Stimulated activated CD4-positive, alpha-beta T cell treated with anti-CD3 and anti-CD28 coated beads, Interleukin-15, amount 100 ng/mL, for 48 hours (primary cell): ENCODE measurements at regions not wholly inside any gene's neighbourhood (a gene's known extent, or its start where the extent isn't known, plus 50 kb on each side); places are given as distances from the start of the nearest gene placed in this dataset.
"Not testable (repeated sequence)": the region's sequence is repeated elsewhere in the genome, so short reads cannot be mapped to it uniquely, and the experiment has no call there.

Source experiments
- DNase-seq, 2 donors: peaks; one replicate each; pipeline ENCODE4 v3.0.0-alpha.2; 2020; ENCODE audit warnings: low read depth in 2 of 2

GRCh38 chr12:67837876-67838275 lies 151.4 kb upstream of the IFNG-AS1 start:
- no peak for DNase-seq

- DNase-seq = no peak
Measured at GRCh38 chr12:67842124-67842523, 147.1 kb upstream of the IFNG-AS1 start.

- no peak for DNase-seq
Measured at GRCh38 chr12:67843257-67843656, 146.0 kb upstream of the IFNG-AS1 start.

GRCh38 chr12:67852701-67853100 lies 136.5 kb upstream of the IFNG-AS1 start:
- DNase-seq = no peak

- DNase-seq = no peak
Measured at GRCh38 chr12:67853204-67853603, 136.0 kb upstream of the IFNG-AS1 start.

GRCh38 chr12:67854351-67854750 lies 134.9 kb upstream of the IFNG-AS1 start:
- DNase-seq = no peak

GRCh38 chr12:67855103-67855502 lies 134.1 kb upstream of the IFNG-AS1 start:
- DNase-seq = no peak

GRCh38 chr12:67871231-67871630 lies 118.0 kb upstream of the IFNG-AS1 start:
- DNase-seq = no peak

GRCh38 chr12:67873355-67873754 lies 115.9 kb upstream of the IFNG-AS1 start:
- no peak for DNase-seq

GRCh38 chr12:67876305-67876915 lies 112.8 kb upstream of the IFNG-AS1 start:
- DNase-seq = no peak

- no peak for DNase-seq
Measured at GRCh38 chr12:67877727-67878126, 111.5 kb upstream of the IFNG-AS1 start.

GRCh38 chr12:67879937-67880336 lies 109.3 kb upstream of the IFNG-AS1 start:
- no peak for DNase-seq

GRCh38 chr12:67881565-67881964 lies 107.7 kb upstream of the IFNG-AS1 start:
- DNase-seq = no peak

GRCh38 chr12:67884596-67884995 lies 104.7 kb upstream of the IFNG-AS1 start:
- no peak for DNase-seq

GRCh38 chr12:67885375-67886169 lies 103.7 kb upstream of the IFNG-AS1 start:
- DNase-seq = no peak

GRCh38 chr12:67887065-67887464 lies 102.2 kb upstream of the IFNG-AS1 start:
- DNase-seq = no peak

GRCh38 chr12:67889931-67890330 lies 99.3 kb upstream of the IFNG-AS1 start:
- DNase-seq = no peak

GRCh38 chr12:67890726-67891258 lies 98.5 kb upstream of the IFNG-AS1 start:
- no peak for DNase-seq

- DNase-seq = no peak
Measured at GRCh38 chr12:67891596-67891995, 97.7 kb upstream of the IFNG-AS1 start.

GRCh38 chr12:67892259-67893021 lies 96.8 kb upstream of the IFNG-AS1 start:
- no peak for DNase-seq

GRCh38 chr12:67893022-67893580 lies 96.1 kb upstream of the IFNG-AS1 start:
- no peak for DNase-seq

- not testable (repeated sequence) for DNase-seq
Measured at GRCh38 chr12:67900418-67900817, 88.8 kb upstream of the IFNG-AS1 start.
